SK-N-SH (cell line): ENCODE measurements at regions not wholly inside any gene's neighbourhood (a gene's known extent, or its start where the extent isn't known, plus 50 kb on each side); places are given as distances from the start of the nearest gene placed in this dataset.

Experiments
- CTCF ChIA-PET: fragments of 300-600, 350-600 bp; formaldehyde crosslinking; extraction: SDS; loops from one replicate; lab custom pipeline; 2021; lab: Yijun Ruan, JAX
- POLR2A ChIA-PET: fragments of 350-600 bp; sonication (Branson Sonifier 250); formaldehyde crosslinking; extraction: SDS; loops from one replicate; lab custom pipeline; 2020; ENCODE audit warnings: antibody characterized with exemption, inconsistent platforms; lab: Yijun Ruan, JAX
- DNase-seq: peaks from one replicate; pipeline ENCODE4 v3.0.0; 2012
- H2AFZ ChIP-seq: fragments of 200-600 bp; sonication (generic); 2 replicates; pipeline ENCODE4 v1.8.1; 2016; ENCODE audit warnings: antibody characterized with exemption, mild to moderate bottlenecking, low read depth
- H3F3A ChIP-seq: fragments of 200-600 bp; sonication (generic); replicated peaks from 2 replicates; pipeline ENCODE3; 2016; ENCODE audit warnings: antibody characterized with exemption, mild to moderate bottlenecking; ENCODE audit not compliant: insufficient read depth
- H3K27ac ChIP-seq, 2 experiments: fragments of 200-500 bp in 1 of 2; fragments of 200-600 bp in 1 of 2; sonication (Bioruptor generic) in 1 of 2; sonication (generic), shearing (Covaris generic) in 1 of 2; 2 replicates each; pipeline versions ENCODE4 v1.5.1 to v1.6.1; 2014 to 2016; ENCODE audit warnings: low read depth in 2 of 2, inconsistent platforms in 1 of 2, low read length in 1 of 2, mild to moderate bottlenecking in 1 of 2, mixed read lengths in 1 of 2
- H3K27me3 ChIP-seq: fragments of 200-600 bp; sonication (generic), shearing (Covaris generic); 2 replicates; pipeline ENCODE4 v1.6.1; 2016; ENCODE audit warnings: mixed run types; ENCODE audit not compliant: insufficient read depth
- H3K36me3 ChIP-seq, 2 experiments: fragments of 200-500 bp in 1 of 2; fragments of 200-600 bp in 1 of 2; sonication (Bioruptor generic) in 1 of 2; sonication (generic) in 1 of 2; replicated peaks in 1 of 2; 2 replicates each; pipeline versions ENCODE3 to v1.5.1; 2014 to 2016; ENCODE audit warnings: low read length in 1 of 2, mild to moderate bottlenecking in 1 of 2; ENCODE audit not compliant: insufficient read depth in 2 of 2, control insufficient read depth in 1 of 2
- H3K4me1 ChIP-seq, 2 experiments: fragments of 200-500 bp in 1 of 2; fragments of 200-600 bp in 1 of 2; sonication (Bioruptor generic) in 1 of 2; sonication (generic), shearing (Covaris generic) in 1 of 2; 2 replicates each; pipeline versions ENCODE4 v1.5.1 to v1.6.1; 2014 to 2016; ENCODE audit warnings: low read depth in 1 of 2, low read length in 1 of 2, mixed run types in 1 of 2; ENCODE audit not compliant: insufficient read depth in 2 of 2, control insufficient read depth in 1 of 2
- H3K4me2 ChIP-seq: fragments of 200-600 bp; sonication (generic), shearing (Covaris generic); 2 replicates; pipeline ENCODE4 v1.6.1; 2017; ENCODE audit warnings: mixed run types
- H3K4me3 ChIP-seq, 2 experiments: fragments of 200-500 bp in 1 of 2; fragments of 200-600 bp in 1 of 2; sonication (Bioruptor generic) in 1 of 2; sonication (generic), shearing (Covaris generic) in 1 of 2; 2 replicates each; pipeline versions ENCODE4 v1.5.1 to v1.8.1; 2014 to 2016; ENCODE audit warnings: low read depth in 2 of 2, inconsistent platforms in 1 of 2, low read length in 1 of 2, mild to moderate bottlenecking in 1 of 2, mixed read lengths in 1 of 2, moderate library complexity in 1 of 2
- H3K79me2 ChIP-seq: fragments of 200-600 bp; sonication (generic); 2 replicates; pipeline ENCODE4 v1.8.1; 2017; ENCODE audit warnings: mild to moderate bottlenecking; ENCODE audit not compliant: insufficient read depth
- H3K9ac ChIP-seq: fragments of 200-600 bp; sonication (generic); 2 replicates; pipeline ENCODE4 v1.6.1; 2017; ENCODE audit warnings: mixed run types
- H3K9me2 ChIP-seq: fragments of 200-600 bp; sonication (generic); 2 replicates; pipeline ENCODE4 v1.6.1; 2017; ENCODE audit warnings: mixed run types
- H3K9me3 ChIP-seq: fragments of 200-600 bp; sonication (generic); 2 replicates; pipeline ENCODE4 v1.6.1; 2017; ENCODE audit warnings: mixed run types, mild to moderate bottlenecking, moderate library complexity
- H4K20me1 ChIP-seq: fragments of 200-600 bp; sonication (generic); 2 replicates; pipeline ENCODE4 v1.6.1; 2017; ENCODE audit warnings: mild to moderate bottlenecking, mixed run types; ENCODE audit not compliant: insufficient read depth
- CTCF ChIP-seq: fragments of 200-600 bp; sonication (generic); IDR thresholded peaks from 2 replicates; pipeline ENCODE4 v1.6.1; 2017; ENCODE audit warnings: antibody characterized with exemption, mild to moderate bottlenecking, moderate library complexity
- ELF1 ChIP-seq: IDR thresholded peaks from 2 replicates; pipeline ENCODE4 v1.4.0; 2012
- FOSL2 ChIP-seq: IDR thresholded peaks from 2 replicates; pipeline ENCODE4 v1.4.0; 2012; ENCODE audit warnings: low read depth, mild to moderate bottlenecking, moderate library complexity, borderline replicate concordance
- GABPA ChIP-seq: IDR thresholded peaks from 2 replicates; pipeline ENCODE4 v1.4.0; 2012; ENCODE audit warnings: low read depth, mild to moderate bottlenecking
- GATA2 ChIP-seq: sonication (generic); formaldehyde crosslinking; IDR thresholded peaks from 2 replicates; pipeline ENCODE4 v1.5.0; 2020; ENCODE audit warnings: mild to moderate bottlenecking, missing genetic modification reagents
- IRF3 ChIP-seq: fragments of 150-350 bp; IDR thresholded peaks from 2 replicates; pipeline ENCODE4 v1.6.1; 2016; ENCODE audit warnings: mild to moderate bottlenecking, low read depth, low read length
- NFIC ChIP-seq: IDR thresholded peaks from 2 replicates; pipeline ENCODE4 v1.4.0; 2012; ENCODE audit warnings: borderline replicate concordance
- RAD21 ChIP-seq: IDR thresholded peaks from 2 replicates; pipeline ENCODE4 v1.6.1; 2012; ENCODE audit warnings: mild to moderate bottlenecking, low read length
- RCOR1 ChIP-seq: fragments of 150-350 bp; IDR thresholded peaks from 2 replicates; pipeline ENCODE4 v1.6.1; 2017; ENCODE audit warnings: antibody characterized with exemption, low read length
- SIN3A ChIP-seq: IDR thresholded peaks from 2 replicates; pipeline ENCODE4 v1.6.1; 2012; ENCODE audit warnings: low read depth, mild to moderate bottlenecking, low read length, moderate library complexity, borderline replicate concordance
- SMC3 ChIP-seq: IDR thresholded peaks from 2 replicates; pipeline ENCODE4 v1.6.1; 2012; ENCODE audit warnings: low read depth, low read length, improper control_type of control experiment
- TEAD4 ChIP-seq: IDR thresholded peaks from 2 replicates; pipeline ENCODE4 v1.4.0; 2012; ENCODE audit warnings: mild to moderate bottlenecking, borderline replicate concordance; ENCODE audit not compliant: insufficient read depth
- YY1 ChIP-seq: IDR thresholded peaks from 2 replicates; pipeline ENCODE4 v1.4.0; 2012; ENCODE audit warnings: low read depth, mild to moderate bottlenecking
- ZBTB33 ChIP-seq: IDR thresholded peaks from 2 replicates; pipeline ENCODE4 v1.4.0; 2012; ENCODE audit warnings: low read depth, borderline replicate concordance
- WGBS: methylation state at CpG from one replicate; pipeline ENCODE4 v1.1.6; 2017; ENCODE audit warnings: low lambda C conversion rate; 5-methylcytosine and 5-hydroxymethylcytosine counted together

- TF ChIP-seq SMC3 (no peak), YY1 (no peak), TEAD4 (no peak), RAD21 (no peak), FOSL2 (no peak), ELF1 (no peak), RCOR1 (no peak), NFIC (no peak), ZBTB33 (no peak), SIN3A (no peak), IRF3 (no peak), GABPA (no peak), GATA2 (CRISPR knock-in tag) (no peak), CTCF (no peak)
- H3K27me3 ChIP-seq = no peaks in the 10 kb centered on the region
- H3K4me1 ChIP-seq = no peaks in the 10 kb centered on the region
- H3K79me2 ChIP-seq = no peaks in the 10 kb centered on the region
- H2AFZ ChIP-seq = no peak overlapping the region
- H3K36me3 ChIP-seq = no peaks in the 10 kb centered on the region
- no peaks in the 10 kb centered on the region for H4K20me1 ChIP-seq
- H3F3A ChIP-seq = no peaks in the 10 kb centered on the region
- POLR2A ChIA-PET = no interaction called here
- no peaks in the 10 kb centered on the region for H3K9me3 ChIP-seq
- H3K27ac ChIP-seq = no peak overlapping the region
- CTCF ChIA-PET = interaction anchor here (0.7 to 1.4 kb wide), 3 partner anchors 12 to 39 kb away, joined by 3 to 4 read pairs (median 3); no protein-coding TSS in a partner anchor
- no peak overlapping the region for H3K4me2 ChIP-seq
- DNase-seq = no peak
- 4% methylated on average over 7 of the region's 7 CpGs for WGBS
- H3K9ac ChIP-seq = no peak overlapping the region
- no peaks in the 10 kb centered on the region for H3K9me2 ChIP-seq
- H3K4me3 ChIP-seq = no peak overlapping the region
These were observed 1090.6 kb downstream of the GALC start for GRCh38 chr14:86902176-86902950.
